GM20000 (cell line): ENCODE measurements at regions not wholly inside any gene's neighbourhood (a gene's known extent, or its start where the extent isn't known, plus 50 kb on each side); places are given as distances from the start of the nearest gene placed in this dataset.
"Not testable (repeated sequence)": the region's sequence is repeated elsewhere in the genome, so short reads cannot be mapped to it uniquely, and the experiment has no call there.

ENCODE experiments used
- DNase-seq: peaks from one replicate; pipeline ENCODE4 v3.0.0; 2012; ENCODE audit warnings: low spot score
- TF ChIP-seq, protein P1 (sequence below): IDR thresholded peaks from 2 replicates; pipeline ENCODE4 v1.5.1; 2012; ENCODE audit warnings: mild to moderate bottlenecking, control low read depth; ENCODE audit errors: extremely low read depth, missing control alignments

DNA sequence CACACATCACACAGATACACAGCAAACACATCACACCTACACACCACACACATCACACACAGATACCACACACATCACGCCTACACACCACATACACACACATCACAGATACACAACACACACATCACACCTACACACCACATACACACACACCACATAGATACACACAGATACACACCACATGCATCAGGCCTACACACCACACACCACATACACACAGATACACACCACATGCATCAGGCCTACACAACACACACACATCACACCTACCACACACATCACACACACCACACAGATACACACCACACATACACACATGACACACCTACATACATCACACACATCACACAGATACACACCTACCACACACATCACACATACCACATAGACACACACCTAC, 158.8 kb downstream of the NDUFA10 start:
- DNase-seq = no peak

GRCh38 chr2:239865856-239866255, 159.3 kb downstream of the NDUFA10 start:
- not testable (repeated sequence) for DNase-seq

More for the DNA sequence above, 158.8 kb downstream of the NDUFA10 start:
- TF ChIP-seq, protein P1, sequence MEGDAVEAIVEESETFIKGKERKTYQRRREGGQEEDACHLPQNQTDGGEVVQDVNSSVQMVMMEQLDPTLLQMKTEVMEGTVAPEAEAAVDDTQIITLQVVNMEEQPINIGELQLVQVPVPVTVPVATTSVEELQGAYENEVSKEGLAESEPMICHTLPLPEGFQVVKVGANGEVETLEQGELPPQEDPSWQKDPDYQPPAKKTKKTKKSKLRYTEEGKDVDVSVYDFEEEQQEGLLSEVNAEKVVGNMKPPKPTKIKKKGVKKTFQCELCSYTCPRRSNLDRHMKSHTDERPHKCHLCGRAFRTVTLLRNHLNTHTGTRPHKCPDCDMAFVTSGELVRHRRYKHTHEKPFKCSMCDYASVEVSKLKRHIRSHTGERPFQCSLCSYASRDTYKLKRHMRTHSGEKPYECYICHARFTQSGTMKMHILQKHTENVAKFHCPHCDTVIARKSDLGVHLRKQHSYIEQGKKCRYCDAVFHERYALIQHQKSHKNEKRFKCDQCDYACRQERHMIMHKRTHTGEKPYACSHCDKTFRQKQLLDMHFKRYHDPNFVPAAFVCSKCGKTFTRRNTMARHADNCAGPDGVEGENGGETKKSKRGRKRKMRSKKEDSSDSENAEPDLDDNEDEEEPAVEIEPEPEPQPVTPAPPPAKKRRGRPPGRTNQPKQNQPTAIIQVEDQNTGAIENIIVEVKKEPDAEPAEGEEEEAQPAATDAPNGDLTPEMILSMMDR = no peak

DNA sequence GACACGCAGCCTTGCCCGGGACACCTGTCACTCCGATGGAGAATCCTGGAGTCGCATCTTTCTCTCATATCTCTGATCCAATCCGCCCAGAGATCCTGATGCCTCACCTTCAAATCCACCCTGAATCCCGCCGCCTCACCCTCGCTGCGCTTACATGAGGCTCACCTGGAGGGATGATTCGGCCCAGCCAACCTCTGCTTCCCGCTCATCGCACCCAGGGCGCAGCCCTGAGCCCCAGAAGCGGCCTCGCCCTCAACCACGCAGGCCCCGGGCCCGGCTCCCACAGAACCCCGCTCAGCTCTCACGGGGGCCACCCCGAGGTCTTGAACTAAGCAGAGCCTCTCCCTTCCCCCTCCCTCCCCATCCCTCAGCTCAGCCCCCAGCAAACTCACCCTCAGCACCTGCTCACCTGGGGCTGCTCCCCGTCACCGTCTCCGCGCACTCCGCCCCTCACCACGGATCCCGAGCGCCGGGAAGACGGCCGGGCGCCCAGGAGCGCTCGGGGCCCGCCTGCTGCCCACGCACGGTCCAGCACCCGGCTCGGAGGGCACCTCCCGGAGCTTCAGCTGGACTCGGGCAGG, 160.0 kb downstream of the NDUFA10 start:
- no peak for DNase-seq
- TF ChIP-seq, protein P1 = no peak

DNA sequence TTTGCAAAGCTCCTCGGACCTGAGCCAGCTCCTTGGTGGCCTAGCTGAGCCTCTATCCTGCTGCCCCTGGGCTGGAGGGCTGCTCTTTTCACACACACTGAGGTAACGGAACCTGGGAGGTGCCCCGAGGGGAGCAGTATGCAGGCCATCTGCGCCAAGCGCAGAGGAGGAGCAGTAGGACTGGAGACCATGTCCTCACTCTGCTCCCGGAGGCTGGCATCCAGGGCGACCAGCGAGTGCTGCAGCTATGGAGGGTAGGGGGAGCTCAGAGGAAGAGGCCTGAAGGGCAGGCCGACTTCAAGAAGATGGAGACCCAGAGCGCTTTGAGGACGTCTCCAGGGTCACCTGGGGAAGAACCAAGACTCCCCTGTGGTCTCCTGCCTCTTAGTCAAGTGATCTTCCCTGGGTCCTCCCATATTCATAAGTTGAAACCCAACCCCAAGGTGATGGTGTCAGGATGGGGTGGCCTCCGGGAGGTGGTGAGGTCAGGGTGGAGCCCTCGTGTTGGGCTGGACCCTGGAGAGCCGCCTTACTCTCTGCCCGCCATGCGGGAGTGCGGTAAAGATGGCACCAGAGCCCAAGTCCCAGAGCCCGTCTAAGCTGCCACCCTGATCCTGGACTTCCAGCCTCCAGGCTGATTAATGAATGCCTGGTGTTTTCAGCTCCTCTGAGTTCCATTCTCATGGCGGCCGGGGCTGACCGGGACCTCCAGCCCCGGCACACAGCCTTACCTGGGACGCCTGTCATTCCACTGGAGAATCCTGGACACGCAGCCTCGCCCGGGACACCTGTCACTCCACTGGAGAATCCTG, 160.7 kb downstream of the NDUFA10 start:
- TF ChIP-seq, protein P1 = no peak
- DNase-seq = no peak

DNA sequence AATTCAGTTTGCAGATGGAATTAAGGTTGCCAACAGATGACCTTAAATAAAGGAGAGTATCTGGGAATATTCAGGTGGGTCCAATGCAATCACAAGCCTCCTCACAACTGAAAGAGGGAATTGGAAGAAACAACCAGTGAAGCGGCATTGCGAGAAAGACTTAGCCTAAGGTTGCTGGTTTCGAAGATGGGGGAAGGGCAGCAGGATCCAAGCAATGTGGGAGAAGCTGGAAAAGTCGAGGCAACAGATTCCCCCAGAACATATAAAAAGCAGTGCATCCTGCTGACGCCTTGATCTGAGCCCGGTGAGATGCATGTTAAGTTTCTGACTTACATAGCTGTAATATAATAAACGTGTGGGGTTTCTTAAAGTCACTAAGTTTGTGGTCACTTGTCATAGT, 162.5 kb downstream of the NDUFA10 start:
- DNase-seq = no peak
- TF ChIP-seq, protein P1 = no peak

DNA sequence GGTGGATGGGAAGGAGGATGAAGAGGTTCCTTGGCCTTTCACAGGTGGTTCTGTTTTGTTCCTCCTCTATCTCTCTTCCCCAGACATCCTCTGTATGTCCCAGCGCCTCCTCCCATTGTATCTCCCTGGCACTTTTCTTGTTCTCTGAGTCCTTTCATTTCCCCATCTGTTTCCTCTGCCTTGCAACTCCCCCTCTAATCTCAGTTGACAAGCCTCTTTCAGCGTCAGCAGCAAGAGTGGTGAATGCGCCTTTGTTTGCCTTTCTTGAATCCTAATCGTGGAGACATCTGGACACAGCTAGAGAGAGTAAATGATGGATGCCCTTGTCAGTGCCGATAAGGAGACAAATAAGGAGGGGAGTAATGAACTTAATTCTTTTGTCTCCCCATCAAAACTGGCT, 167.0 kb downstream of the NDUFA10 start:
- TF ChIP-seq, protein P1 = no peak
- DNase-seq = no peak

DNA sequence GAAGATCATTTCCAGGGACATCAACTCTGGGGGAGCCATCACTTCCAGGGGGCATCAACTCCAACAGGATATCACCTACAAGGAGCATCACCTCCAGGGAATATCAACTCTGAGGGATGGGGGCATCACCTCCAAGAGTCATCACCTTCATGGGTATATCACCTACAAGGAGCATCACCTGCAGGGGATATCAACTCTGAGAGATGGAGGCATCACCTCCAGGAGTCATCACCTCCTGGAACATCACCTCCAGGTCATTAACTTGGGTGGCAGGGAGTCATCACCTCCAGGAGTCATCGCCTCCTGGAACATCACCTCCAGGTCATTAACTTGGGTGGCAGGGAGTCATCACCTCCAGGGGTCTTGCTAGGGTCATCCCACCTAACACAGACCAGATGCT, 167.6 kb downstream of the NDUFA10 start:
- DNase-seq = no peak
- TF ChIP-seq, protein P1 = no peak
